GM12878 (cell line): ENCODE measurements at regions not wholly inside any gene's neighbourhood (a gene's known extent, or its start where the extent isn't known, plus 50 kb on each side); places are given as distances from the start of the nearest gene placed in this dataset.
A peak's percentile ranks its signal among the peaks of the same experiment; 100 is the strongest.

Source experiments
- ATAC-seq: fragments of 200-7000 bp; cut with Tn5 transposase; 3 replicates; pipeline ENCODE4 v1.9.1; 2020; ENCODE audit warnings: mild to moderate bottlenecking, moderate library complexity
- BruUV-seq: library from RNA; stranded (reverse); fragments of 400-500 nt; replicated peaks from 2 replicates; lab custom pipeline; 2021; lab: Mats Ljungman, UMichigan
- CTCF ChIA-PET: fragments of 300-600 bp; sonication (Branson Sonifier 250); formaldehyde crosslinking; extraction: SDS; loops from one replicate; lab custom pipeline; 2021; ENCODE audit warnings: inconsistent platforms; lab: Yijun Ruan, JAX
- POLR2A ChIA-PET: fragments of 350-600 bp; formaldehyde crosslinking; extraction: SDS; loops from one replicate; lab custom pipeline; 2021; ENCODE audit warnings: inconsistent platforms; lab: Charles Lee
- RAD21 ChIA-PET: fragments of 300-600 bp; sonication (Branson Sonifier 250); formaldehyde crosslinking; loops from one replicate; lab custom pipeline; 2023; ENCODE audit warnings: antibody characterized with exemption; ENCODE audit not compliant: unreplicated experiment; lab: Charles Lee
- SMC1A ChIA-PET: fragments of 300-600 bp; sonication (Branson Sonifier 250); formaldehyde crosslinking; loops from one replicate; lab custom pipeline; 2023; ENCODE audit not compliant: unreplicated experiment, uncharacterized antibody; lab: Charles Lee
- DNase-seq: peaks from one replicate; pipeline ENCODE4 v3.0.0-alpha.2; 2011; ENCODE audit warnings: low read depth, low spot score
- FAIRE-seq: peaks from 3 replicates; lab custom pipeline; 2011; peaks lifted over from hg19 to GRCh38; lab: Jason Lieb, UNC
- H2AFZ ChIP-seq: 2 replicates; pipeline ENCODE4 v1.6.0; 2011; ENCODE audit warnings: low read depth, low read length, control low read depth; ENCODE audit not compliant: control insufficient read depth
- H3K27ac ChIP-seq: 2 replicates; pipeline ENCODE4 v1.5.1; 2011; ENCODE audit warnings: control low read depth; ENCODE audit not compliant: control insufficient read depth, insufficient read depth
- H3K27me3 ChIP-seq, 2 experiments: replicated peaks in 1 of 2; 2 replicates each; pipeline versions ENCODE4 v1.6.0 to v1.6.1; 2011; ENCODE audit warnings: low read length in 1 of 2; ENCODE audit not compliant: control insufficient read depth in 2 of 2, insufficient read depth in 2 of 2
- H3K36me3 ChIP-seq, 2 experiments: 2 replicates each; pipeline ENCODE4 v1.5.1; 2011; ENCODE audit warnings: low read length in 1 of 2; ENCODE audit not compliant: control insufficient read depth in 2 of 2, insufficient read depth in 2 of 2
- H3K4me1 ChIP-seq: 2 replicates; pipeline ENCODE4 v1.6.1; 2011; ENCODE audit warnings: mild to moderate bottlenecking, low read length, moderate library complexity, mixed read lengths; ENCODE audit not compliant: control insufficient read depth, insufficient read depth
- H3K4me2 ChIP-seq: 2 replicates; pipeline ENCODE4 v1.6.0; 2011; ENCODE audit warnings: control low read depth; ENCODE audit not compliant: control insufficient read depth, insufficient read depth
- H3K4me3 ChIP-seq: fragments of 200-600 bp; sonication (generic); 2 replicates; pipeline ENCODE4 v1.5.1; 2016
- H3K79me2 ChIP-seq: 2 replicates; pipeline ENCODE4 v1.6.0; 2011; ENCODE audit warnings: low read length; ENCODE audit not compliant: control insufficient read depth, insufficient read depth
- H3K9ac ChIP-seq: 2 replicates; pipeline ENCODE4 v1.8.0; 2011; ENCODE audit warnings: low read length, control low read depth, mixed read lengths; ENCODE audit not compliant: control insufficient read depth, insufficient read depth
- H3K9me3 ChIP-seq: replicated peaks from 3 replicates; pipeline ENCODE4 v1.5.1; 2011; ENCODE audit warnings: mild to moderate bottlenecking, low read length; ENCODE audit not compliant: control insufficient read depth, insufficient read depth
- H4K20me1 ChIP-seq: 2 replicates; pipeline ENCODE4 v1.6.0; 2011; ENCODE audit not compliant: control insufficient read depth, insufficient read depth
- WGBS: methylation state at CpG from one replicate; pipeline ENCODE4 v1.1.6; 2016; ENCODE audit warnings: low lambda C conversion rate; ENCODE audit not compliant: insufficient replicate concordance, insufficient coverage; ENCODE audit errors: missing lambda C conversion rate; 5-methylcytosine and 5-hydroxymethylcytosine counted together
- in situ Hi-C: fragments of 300-500 bp; cut with MboI; formaldehyde crosslinking; loops from 9 replicates; pipeline ENCODE4 v1.14.3; 2018; ENCODE audit warnings: mixed read lengths
- intact Hi-C: fragments of 100-400 bp; cut with micrococcal nuclease; formaldehyde crosslinking; loops from one replicate; pipeline ENCODE4 v1.14.2; 2022; ENCODE audit not compliant: unreplicated experiment
- TF ChIP-seq, protein P1 (sequence below): IDR thresholded peaks from 2 replicates; pipeline ENCODE4 v1.6.1; 2012; ENCODE audit warnings: improper control_type of control experiment, low read depth, low read length; ENCODE audit not compliant: insufficient replicate concordance
- TF ChIP-seq, protein P2 (sequence below), 3 experiments: IDR thresholded peaks in 2 of 3; conservative IDR thresholded peaks in 1 of 3; 2 replicates each; pipeline ENCODE4 v1.5.1; 2011; ENCODE audit warnings: low read depth in 3 of 3, low read length in 3 of 3, mild to moderate bottlenecking in 3 of 3, control low read depth in 2 of 3, moderate library complexity in 2 of 3, inconsistent platforms in 1 of 3, mixed read lengths in 1 of 3; ENCODE audit not compliant: control insufficient read depth in 2 of 3, insufficient read depth in 1 of 3; ENCODE audit errors: extremely low read depth in 1 of 3

DNA sequence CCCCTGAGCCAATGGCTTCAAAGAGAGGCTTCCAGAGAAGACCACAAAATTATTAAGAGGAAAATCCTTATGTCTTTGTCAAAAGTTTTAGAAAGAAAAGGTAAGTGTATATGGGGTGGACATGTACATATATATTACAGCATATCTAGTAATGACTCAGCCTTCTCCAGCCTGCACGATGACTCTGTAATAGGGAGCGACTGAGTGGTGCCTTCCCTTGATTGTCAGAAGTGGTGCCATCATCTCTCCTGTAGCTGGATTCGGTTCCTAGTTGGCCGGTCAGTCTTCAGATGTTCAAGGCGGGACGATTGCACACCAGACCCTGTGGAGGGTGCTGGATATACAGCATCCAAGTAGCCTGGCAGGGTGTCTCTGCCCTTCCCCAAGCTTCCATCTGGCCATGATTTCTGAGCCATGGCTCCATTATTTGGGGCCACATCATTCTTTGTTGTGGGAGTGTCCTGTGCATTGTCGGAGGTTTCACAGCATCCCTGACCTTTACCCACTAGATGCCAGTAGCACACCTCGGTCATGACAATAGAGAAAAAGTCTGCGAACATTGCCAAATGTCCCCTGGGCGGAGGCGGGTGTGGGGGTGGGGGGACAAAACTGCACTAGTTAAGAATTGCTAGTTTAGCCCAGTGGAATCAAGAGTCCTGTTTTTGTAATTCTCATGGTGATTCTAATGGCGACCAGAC lies 206.2 kb upstream of the KAZN start:
- no TSS peak for BruUV-seq
- in situ Hi-C loops (no loop called here), intact Hi-C loops (loop anchor here (10.0 kb wide), 1 partner anchor 182 kb away; no protein-coding TSS in a partner anchor)
- Histone ChIP-seq H3K9me3 (no peaks in the 10 kb centered on the region; the same call in 2 of the 3 replicates), H3K79me2 (no peaks in the 10 kb centered on the region), H3K27ac (no peak overlapping the region), H3K27me3 (no peaks in the 10 kb centered on the region), H3K36me3 (no peaks in the 10 kb centered on the region), H3K9ac (no peak overlapping the region), H2AFZ (no peak overlapping the region), H3K4me2 (no peak overlapping the region), H4K20me1 (no peaks in the 10 kb centered on the region), H3K4me1 (no peaks in the 10 kb centered on the region), H3K4me3 (no peak overlapping the region)
- no peak for DNase-seq
- RAD21 ChIA-PET = no interaction called here
- no peak for ATAC-seq
- 40% methylated on average over 12 of the region's 12 CpGs for WGBS
- TF ChIP-seq, protein P1, sequence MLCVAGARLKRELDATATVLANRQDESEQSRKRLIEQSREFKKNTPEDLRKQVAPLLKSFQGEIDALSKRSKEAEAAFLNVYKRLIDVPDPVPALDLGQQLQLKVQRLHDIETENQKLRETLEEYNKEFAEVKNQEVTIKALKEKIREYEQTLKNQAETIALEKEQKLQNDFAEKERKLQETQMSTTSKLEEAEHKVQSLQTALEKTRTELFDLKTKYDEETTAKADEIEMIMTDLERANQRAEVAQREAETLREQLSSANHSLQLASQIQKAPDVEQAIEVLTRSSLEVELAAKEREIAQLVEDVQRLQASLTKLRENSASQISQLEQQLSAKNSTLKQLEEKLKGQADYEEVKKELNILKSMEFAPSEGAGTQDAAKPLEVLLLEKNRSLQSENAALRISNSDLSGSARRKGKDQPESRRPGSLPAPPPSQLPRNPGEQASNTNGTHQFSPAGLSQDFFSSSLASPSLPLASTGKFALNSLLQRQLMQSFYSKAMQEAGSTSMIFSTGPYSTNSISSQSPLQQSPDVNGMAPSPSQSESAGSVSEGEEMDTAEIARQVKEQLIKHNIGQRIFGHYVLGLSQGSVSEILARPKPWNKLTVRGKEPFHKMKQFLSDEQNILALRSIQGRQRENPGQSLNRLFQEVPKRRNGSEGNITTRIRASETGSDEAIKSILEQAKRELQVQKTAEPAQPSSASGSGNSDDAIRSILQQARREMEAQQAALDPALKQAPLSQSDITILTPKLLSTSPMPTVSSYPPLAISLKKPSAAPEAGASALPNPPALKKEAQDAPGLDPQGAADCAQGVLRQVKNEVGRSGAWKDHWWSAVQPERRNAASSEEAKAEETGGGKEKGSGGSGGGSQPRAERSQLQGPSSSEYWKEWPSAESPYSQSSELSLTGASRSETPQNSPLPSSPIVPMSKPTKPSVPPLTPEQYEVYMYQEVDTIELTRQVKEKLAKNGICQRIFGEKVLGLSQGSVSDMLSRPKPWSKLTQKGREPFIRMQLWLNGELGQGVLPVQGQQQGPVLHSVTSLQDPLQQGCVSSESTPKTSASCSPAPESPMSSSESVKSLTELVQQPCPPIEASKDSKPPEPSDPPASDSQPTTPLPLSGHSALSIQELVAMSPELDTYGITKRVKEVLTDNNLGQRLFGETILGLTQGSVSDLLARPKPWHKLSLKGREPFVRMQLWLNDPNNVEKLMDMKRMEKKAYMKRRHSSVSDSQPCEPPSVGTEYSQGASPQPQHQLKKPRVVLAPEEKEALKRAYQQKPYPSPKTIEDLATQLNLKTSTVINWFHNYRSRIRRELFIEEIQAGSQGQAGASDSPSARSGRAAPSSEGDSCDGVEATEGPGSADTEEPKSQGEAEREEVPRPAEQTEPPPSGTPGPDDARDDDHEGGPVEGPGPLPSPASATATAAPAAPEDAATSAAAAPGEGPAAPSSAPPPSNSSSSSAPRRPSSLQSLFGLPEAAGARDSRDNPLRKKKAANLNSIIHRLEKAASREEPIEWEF = no peak
- TF ChIP-seq, protein P2, sequence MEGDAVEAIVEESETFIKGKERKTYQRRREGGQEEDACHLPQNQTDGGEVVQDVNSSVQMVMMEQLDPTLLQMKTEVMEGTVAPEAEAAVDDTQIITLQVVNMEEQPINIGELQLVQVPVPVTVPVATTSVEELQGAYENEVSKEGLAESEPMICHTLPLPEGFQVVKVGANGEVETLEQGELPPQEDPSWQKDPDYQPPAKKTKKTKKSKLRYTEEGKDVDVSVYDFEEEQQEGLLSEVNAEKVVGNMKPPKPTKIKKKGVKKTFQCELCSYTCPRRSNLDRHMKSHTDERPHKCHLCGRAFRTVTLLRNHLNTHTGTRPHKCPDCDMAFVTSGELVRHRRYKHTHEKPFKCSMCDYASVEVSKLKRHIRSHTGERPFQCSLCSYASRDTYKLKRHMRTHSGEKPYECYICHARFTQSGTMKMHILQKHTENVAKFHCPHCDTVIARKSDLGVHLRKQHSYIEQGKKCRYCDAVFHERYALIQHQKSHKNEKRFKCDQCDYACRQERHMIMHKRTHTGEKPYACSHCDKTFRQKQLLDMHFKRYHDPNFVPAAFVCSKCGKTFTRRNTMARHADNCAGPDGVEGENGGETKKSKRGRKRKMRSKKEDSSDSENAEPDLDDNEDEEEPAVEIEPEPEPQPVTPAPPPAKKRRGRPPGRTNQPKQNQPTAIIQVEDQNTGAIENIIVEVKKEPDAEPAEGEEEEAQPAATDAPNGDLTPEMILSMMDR (IDR thresholded peaks at IDR 0.05 in 2 of 3, conservative IDR thresholded peaks at IDR 0.05 in 1 of 3; ENCODE audit: control insufficient read depth in 2 of 3, extremely low read depth in 1 of 3, insufficient read depth in 1 of 3, low read depth in 3 of 3, low read length in 3 of 3) = peak in 1 of 3 experiments; percentile 6; a peak in 1 of 6 replicates
- FAIRE-seq = no peak
- SMC1A ChIA-PET = no interaction called here
- POLR2A ChIA-PET = no interaction called here
- CTCF ChIA-PET = no interaction called here
